ENCODE measurements at regions not wholly inside any gene's neighbourhood (a gene's known extent, or its start where the extent isn't known, plus 50 kb on each side); places are given as distances from the start of the nearest gene placed in this dataset.
A peak's percentile ranks its signal among the peaks of the same experiment; 100 is the strongest.

GRCh38 chr2:5403392-5403791, 288.8 kb upstream of the SOX11 start:
- Histone ChIP-seq H3K79me2 (ENCODE audit: low read depth) (no peaks in the 10 kb centered on the region), H3K36me3 (no peaks in the 10 kb centered on the region), H3K9me3 (ENCODE audit: low read depth) (no peaks in the 10 kb centered on the region), H4K20me1 (ENCODE audit: low read depth) (no peaks in the 10 kb centered on the region), H3K27me3 (no peaks in the 10 kb centered on the region), H3K27ac (no peak overlapping the region), H3K9ac (no peak overlapping the region), H3K4me3 (no peak overlapping the region), H2AFZ (replicated peaks) (no peak overlapping the region), H3F3A (ENCODE audit: low read depth) (no peaks in the 10 kb centered on the region), H3K4me1 (no peaks in the 10 kb centered on the region), H3K4me2 (no peak overlapping the region)
- Mint-ChIP-seq H3K9me3 (peaks cover 6% of the 10 kb centered on the region), H3K27ac (no peak overlapping the region), H3K4me3 (no peak overlapping the region), H3K27me3 (ENCODE audit: insufficient read depth, low read depth) (peaks cover 10% of the 10 kb centered on the region), H3K4me1 (no peaks in the 10 kb centered on the region), H3K36me3 (no peaks in the 10 kb centered on the region)
- TF ChIP-seq CTCF (IDR thresholded peaks at IDR 0.05) (no peak), EZH2phosphoT487 (IDR thresholded peaks at IDR 0.05) (no peak), EZH2 (IDR thresholded peaks at IDR 0.05) (no peak)
- no peak for DNase-seq (ENCODE audit: low spot score)

DNA sequence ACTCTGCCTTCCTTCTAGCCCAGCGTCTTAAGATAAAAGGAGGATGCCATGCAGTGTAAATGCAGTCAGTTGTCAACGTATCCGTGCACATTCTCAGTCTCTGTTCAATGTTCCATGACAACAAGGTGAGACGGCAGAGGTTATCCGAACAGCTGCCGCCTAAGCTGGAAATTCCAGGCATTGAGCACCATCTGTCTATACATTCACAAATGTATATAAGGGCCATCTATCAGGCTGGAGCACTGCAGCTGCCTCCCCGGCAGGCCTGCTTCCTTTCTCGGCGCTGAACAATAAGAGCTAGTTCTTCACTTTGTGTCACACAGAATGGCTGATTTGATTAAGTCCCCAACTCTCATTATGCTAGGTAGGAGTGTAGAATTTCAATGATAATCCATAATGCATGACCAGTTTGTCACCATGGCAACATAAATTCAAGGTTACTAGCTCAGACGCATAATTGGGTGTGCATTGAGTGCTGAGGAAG, 282.2 kb upstream of the SOX11 start:
- peak overlapping the region; percentile 38 for H3K4me3 ChIP-seq
- H3F3A ChIP-seq (ENCODE audit: low read depth) = peaks cover 22% of the 10 kb centered on the region
- peak overlapping the region; percentile 68 for H2AFZ ChIP-seq (replicated peaks)
- no peaks in the 10 kb centered on the region for H3K36me3 ChIP-seq
- H4K20me1 ChIP-seq (ENCODE audit: low read depth) = no peaks in the 10 kb centered on the region
- H3K9me3 ChIP-seq (ENCODE audit: low read depth) = no peaks in the 10 kb centered on the region
- Mint-ChIP-seq H3K36me3 (no peaks in the 10 kb centered on the region), H3K4me3 (no peak overlapping the region), H3K27me3 (ENCODE audit: insufficient read depth, low read depth) (peaks cover 7% of the 10 kb centered on the region), H3K9me3 (peaks cover 4% of the 10 kb centered on the region), H3K27ac (no peak overlapping the region), H3K4me1 (peaks cover 30% of the 10 kb centered on the region)
- TF ChIP-seq EZH2phosphoT487 (IDR thresholded peaks at IDR 0.05) = no peak
- TF ChIP-seq EZH2 (IDR thresholded peaks at IDR 0.05) = no peak
- no peak for TF ChIP-seq CTCF (IDR thresholded peaks at IDR 0.05)
- no peak overlapping the region for H3K9ac ChIP-seq
- peak overlapping the region; percentile 89 for H3K27ac ChIP-seq
- peaks cover 43% of the 10 kb centered on the region for H3K4me1 ChIP-seq
- no peaks in the 10 kb centered on the region for H3K79me2 ChIP-seq (ENCODE audit: low read depth)
- H3K4me2 ChIP-seq = peak overlapping the region; percentile 74
- peak; percentile 87 for DNase-seq (ENCODE audit: low spot score)
- no peaks in the 10 kb centered on the region for H3K27me3 ChIP-seq

GRCh38 chr2:5410991-5411700, 281.0 kb upstream of the SOX11 start:
- H3F3A ChIP-seq (ENCODE audit: low read depth) = peaks cover 22% of the 10 kb centered on the region
- H3K36me3 Mint-ChIP-seq = no peaks in the 10 kb centered on the region
- H3K9ac ChIP-seq = no peak overlapping the region
- H3K27me3 Mint-ChIP-seq (ENCODE audit: insufficient read depth, low read depth) = peaks cover 3% of the 10 kb centered on the region
- peaks cover 4% of the 10 kb centered on the region for H3K9me3 Mint-ChIP-seq
- no peaks in the 10 kb centered on the region for H3K27me3 ChIP-seq
- H3K9me3 ChIP-seq (ENCODE audit: low read depth) = no peaks in the 10 kb centered on the region
- peaks cover 43% of the 10 kb centered on the region for H3K4me1 ChIP-seq
- peak overlapping the region; percentile 35 for H3K27ac ChIP-seq
- H3K36me3 ChIP-seq = no peaks in the 10 kb centered on the region
- H3K79me2 ChIP-seq (ENCODE audit: low read depth) = no peaks in the 10 kb centered on the region
- H3K27ac Mint-ChIP-seq = peak overlapping the region; percentile 99
- peaks cover 30% of the 10 kb centered on the region for H3K4me1 Mint-ChIP-seq
- peak overlapping the region; percentile 7 for H2AFZ ChIP-seq (replicated peaks)
- no peak for TF ChIP-seq EZH2phosphoT487 (IDR thresholded peaks at IDR 0.05)
- no peak for TF ChIP-seq EZH2 (IDR thresholded peaks at IDR 0.05)
- no peak for TF ChIP-seq CTCF (IDR thresholded peaks at IDR 0.05)
- no peaks in the 10 kb centered on the region for H4K20me1 ChIP-seq (ENCODE audit: low read depth)
- no peak for DNase-seq (ENCODE audit: low spot score)
- peak overlapping the region; percentile 65 for H3K4me3 Mint-ChIP-seq
- no peak overlapping the region for H3K4me3 ChIP-seq
- H3K4me2 ChIP-seq = peak overlapping the region; percentile 74

Data from neural progenitor cell (in vitro differentiated cells).